Mammary epithelial cell (primary cell): ENCODE measurements at regions not wholly inside any gene's neighbourhood (a gene's known extent, or its start where the extent isn't known, plus 50 kb on each side); places are given as distances from the start of the nearest gene placed in this dataset.

Source experiments
- CTCF ChIP-seq, 2 donors: IDR thresholded peaks in 1 of 2; conservative IDR thresholded peaks in 1 of 2; 2 replicates each; pipeline ENCODE4 v1.5.1; 2011 to 2012; ENCODE audit warnings: inconsistent platforms in 2 of 2, low read length in 2 of 2, mild to moderate bottlenecking in 2 of 2, control low read depth in 1 of 2, low read depth in 1 of 2; ENCODE audit not compliant: insufficient read depth in 1 of 2; ENCODE audit errors: extremely low read depth in 1 of 2
- EZH2 ChIP-seq: IDR thresholded peaks from 2 replicates; pipeline ENCODE4 v1.6.1; 2012; ENCODE audit warnings: low read length, inconsistent platforms, borderline replicate concordance

- no peak for TF ChIP-seq CTCF (conservative IDR thresholded peaks at IDR 0.05 in 1 of 2, IDR thresholded peaks at IDR 0.05 in 1 of 2; ENCODE audit: extremely low read depth in 1 of 2, insufficient read depth in 1 of 2, low read depth in 1 of 2, low read length in 2 of 2)
- TF ChIP-seq EZH2: no peak
Measured at GRCh38 chr1:43071241-43071640, 100.8 kb downstream of the EBNA1BP2 start.
